ENCODE measurements at regions not wholly inside any gene's neighbourhood (a gene's known extent, or its start where the extent isn't known, plus 50 kb on each side); places are given as distances from the start of the nearest gene placed in this dataset.

DNA sequence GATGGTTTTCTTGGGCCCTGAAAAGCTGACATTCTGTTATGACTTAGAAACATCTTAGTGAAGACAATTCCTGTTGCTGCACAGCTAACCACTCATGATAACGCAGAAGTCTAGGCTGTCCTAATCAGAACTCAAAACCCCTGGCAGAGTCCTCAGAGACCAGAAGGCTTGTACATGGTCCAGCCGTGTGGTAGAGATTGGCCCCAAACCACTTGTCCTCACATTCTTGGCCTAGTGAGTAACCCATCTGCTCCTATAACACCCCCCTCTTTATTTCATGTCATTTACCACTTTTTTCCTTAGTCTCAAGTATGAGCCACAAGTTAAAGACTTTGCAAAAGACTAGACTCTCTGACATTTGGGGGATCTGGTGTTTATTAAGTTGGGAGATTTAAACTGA, 116.5 kb upstream of the ADAMTS18 start:
- TF ChIP-seq, protein P1, sequence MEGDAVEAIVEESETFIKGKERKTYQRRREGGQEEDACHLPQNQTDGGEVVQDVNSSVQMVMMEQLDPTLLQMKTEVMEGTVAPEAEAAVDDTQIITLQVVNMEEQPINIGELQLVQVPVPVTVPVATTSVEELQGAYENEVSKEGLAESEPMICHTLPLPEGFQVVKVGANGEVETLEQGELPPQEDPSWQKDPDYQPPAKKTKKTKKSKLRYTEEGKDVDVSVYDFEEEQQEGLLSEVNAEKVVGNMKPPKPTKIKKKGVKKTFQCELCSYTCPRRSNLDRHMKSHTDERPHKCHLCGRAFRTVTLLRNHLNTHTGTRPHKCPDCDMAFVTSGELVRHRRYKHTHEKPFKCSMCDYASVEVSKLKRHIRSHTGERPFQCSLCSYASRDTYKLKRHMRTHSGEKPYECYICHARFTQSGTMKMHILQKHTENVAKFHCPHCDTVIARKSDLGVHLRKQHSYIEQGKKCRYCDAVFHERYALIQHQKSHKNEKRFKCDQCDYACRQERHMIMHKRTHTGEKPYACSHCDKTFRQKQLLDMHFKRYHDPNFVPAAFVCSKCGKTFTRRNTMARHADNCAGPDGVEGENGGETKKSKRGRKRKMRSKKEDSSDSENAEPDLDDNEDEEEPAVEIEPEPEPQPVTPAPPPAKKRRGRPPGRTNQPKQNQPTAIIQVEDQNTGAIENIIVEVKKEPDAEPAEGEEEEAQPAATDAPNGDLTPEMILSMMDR (IDR thresholded peaks at IDR 0.05), result no peak
- no peak overlapping the region for H3K4me3 ChIP-seq
- ATAC-seq (no peak), DNase-seq (no peak)
- no peaks in the 10 kb centered on the region for H3K9me3 ChIP-seq
- H3K27ac ChIP-seq, result no peak overlapping the region
- intact Hi-C loops (cut with DNase I), result no loop called here
- peaks cover 0 to 15% of the 10 kb centered on the region in 2 donors for H3K27me3 ChIP-seq
- no peaks in the 10 kb centered on the region for H3K36me3 ChIP-seq
- no peaks in the 10 kb centered on the region for H3K4me1 ChIP-seq

GRCh38 chr16:77553130-77553529, 118.3 kb upstream of the ADAMTS18 start:
- TF ChIP-seq, protein P1 (IDR thresholded peaks at IDR 0.05), result no peak
- no peaks in the 10 kb centered on the region for H3K4me1 ChIP-seq
- peaks cover 0 to 15% of the 10 kb centered on the region in 2 donors for H3K27me3 ChIP-seq
- DNase-seq, result peak in 1 of 4 donors; percentile 31
- no peak overlapping the region for H3K4me3 ChIP-seq
- intact Hi-C loops (cut with DNase I), result no loop called here
- H3K9me3 ChIP-seq, result no peaks in the 10 kb centered on the region
- no peak for ATAC-seq
- no peak overlapping the region for H3K27ac ChIP-seq
- no peaks in the 10 kb centered on the region for H3K36me3 ChIP-seq

GRCh38 chr16:77555126-77555525, 120.3 kb upstream of the ADAMTS18 start:
- no peak for DNase-seq
- peaks cover 0 to 15% of the 10 kb centered on the region in 2 donors for H3K27me3 ChIP-seq
- no peak for ATAC-seq
- no peak overlapping the region for H3K27ac ChIP-seq
- H3K4me1 ChIP-seq, result no peaks in the 10 kb centered on the region
- no peaks in the 10 kb centered on the region for H3K36me3 ChIP-seq
- no peaks in the 10 kb centered on the region for H3K9me3 ChIP-seq
- TF ChIP-seq, protein P1 (IDR thresholded peaks at IDR 0.05), result no peak
- no peak overlapping the region for H3K4me3 ChIP-seq
- intact Hi-C loops (cut with DNase I), result no loop called here

DNA sequence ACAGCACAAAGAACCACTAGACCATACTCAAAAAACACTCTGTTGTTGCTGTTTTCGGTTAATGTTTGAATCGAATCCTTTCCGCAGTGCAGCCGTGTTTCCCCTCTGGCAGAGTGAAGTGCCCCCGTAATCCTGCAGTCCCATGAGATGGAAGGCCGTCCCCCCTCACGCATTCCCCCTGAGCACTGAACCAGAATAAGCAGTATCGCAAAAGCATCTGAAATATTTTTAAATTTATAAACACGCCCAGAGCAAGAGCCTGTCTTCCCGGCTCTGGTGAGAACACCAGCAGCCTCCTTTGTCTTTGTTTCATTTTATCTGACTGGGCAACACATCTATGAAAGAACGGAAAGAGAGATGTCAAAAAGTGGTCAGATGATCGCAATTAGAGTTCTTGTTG, 121.0 kb upstream of the ADAMTS18 start:
- ATAC-seq (no peak), DNase-seq (no peak)
- Histone ChIP-seq H3K27me3 (peaks cover 0 to 15% of the 10 kb centered on the region in 2 donors), H3K4me1 (no peaks in the 10 kb centered on the region), H3K4me3 (no peak overlapping the region), H3K9me3 (no peaks in the 10 kb centered on the region), H3K27ac (no peak overlapping the region), H3K36me3 (no peaks in the 10 kb centered on the region)
- TF ChIP-seq, protein P1 (IDR thresholded peaks at IDR 0.05), result no peak
- intact Hi-C loops (cut with DNase I), result no loop called here

GRCh38 chr16:77556201-77556873, 121.5 kb upstream of the ADAMTS18 start:
- TF ChIP-seq, protein P1 (IDR thresholded peaks at IDR 0.05), result no peak
- no peaks in the 10 kb centered on the region for H3K4me1 ChIP-seq
- H3K9me3 ChIP-seq, result no peaks in the 10 kb centered on the region
- peaks cover 0 to 15% of the 10 kb centered on the region in 2 donors for H3K27me3 ChIP-seq
- ATAC-seq (no peak), DNase-seq (no peak)
- H3K27ac ChIP-seq, result no peak overlapping the region
- no peaks in the 10 kb centered on the region for H3K36me3 ChIP-seq
- H3K4me3 ChIP-seq, result no peak overlapping the region
- intact Hi-C loops (cut with DNase I), result no loop called here
